ENCODE measurements at regions not wholly inside any gene's neighbourhood (a gene's known extent, or its start where the extent isn't known, plus 50 kb on each side); places are given as distances from the start of the nearest gene placed in this dataset.

DNA sequence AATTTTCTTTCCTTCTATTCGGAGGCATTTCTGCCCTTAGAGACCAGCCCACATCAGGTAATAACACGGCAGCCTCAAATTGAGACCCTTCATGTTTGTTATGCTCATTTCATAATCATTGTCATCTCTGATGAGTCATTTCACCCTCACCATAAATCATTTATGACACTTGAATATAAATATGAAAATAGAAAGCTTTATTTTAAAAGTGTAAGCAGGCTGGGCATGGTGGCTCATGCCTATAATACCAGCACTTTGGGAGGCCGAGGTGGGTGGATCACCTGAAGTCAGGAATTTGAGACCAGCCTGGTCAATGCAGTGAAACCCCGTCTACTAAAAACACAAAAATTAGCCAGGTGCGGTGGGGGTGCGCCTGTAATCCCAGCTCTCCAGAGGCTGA is 57.4 kb upstream of the EGFR start:
- H3K4me1 ChIP-seq (ENCODE audit: control insufficient read depth in 3 of 3, insufficient read depth in 2 of 3, low read depth in 1 of 3, low read length in 2 of 3), result no peaks in the 10 kb centered on the region
- DNase-seq (no peak), FAIRE-seq (no peak)
- WGBS, 3 donors, result 63 to 71% (median 64%) methylated on average over 6 of the region's 6 CpGs
- H3K27me3 ChIP-seq (ENCODE audit: control insufficient read depth in 3 of 3, insufficient read depth in 3 of 3, low read length in 3 of 3), result no peaks in the 10 kb centered on the region
- H3K4me3 ChIP-seq (ENCODE audit: low read depth in 1 of 3, low read length in 3 of 3), result no peak overlapping the region
- H3K36me3 ChIP-seq (ENCODE audit: control insufficient read depth in 3 of 3, insufficient read depth in 2 of 3, low read depth in 1 of 3, low read length in 3 of 3), result no peaks in the 10 kb centered on the region
- H3K27ac ChIP-seq (ENCODE audit: low read depth in 1 of 3, low read length in 2 of 3), result no peak overlapping the region
- H3K9me3 ChIP-seq (ENCODE audit: control insufficient read depth in 2 of 2, insufficient read depth in 1 of 2, low read depth in 1 of 2, low read length in 1 of 2), result peaks cover 0 to 3% of the 10 kb centered on the region in 2 donors

- H3K4me3 ChIP-seq (ENCODE audit: low read depth in 1 of 3, low read length in 3 of 3), result no peak overlapping the region
- no peak for DNase-seq
- H3K27ac ChIP-seq (ENCODE audit: low read depth in 1 of 3, low read length in 2 of 3), result no peak overlapping the region
- H3K27me3 ChIP-seq (ENCODE audit: control insufficient read depth in 3 of 3, insufficient read depth in 3 of 3, low read length in 3 of 3), result no peaks in the 10 kb centered on the region
- FAIRE-seq, result no peak
- WGBS, 3 donors, result 89 to 98% (median 95%) methylated on average over 1 of the region's 1 CpG
- peaks cover 0 to 3% of the 10 kb centered on the region in 2 donors for H3K9me3 ChIP-seq (ENCODE audit: control insufficient read depth in 2 of 2, insufficient read depth in 1 of 2, low read depth in 1 of 2, low read length in 1 of 2)
- H3K4me1 ChIP-seq (ENCODE audit: control insufficient read depth in 3 of 3, insufficient read depth in 2 of 3, low read depth in 1 of 3, low read length in 2 of 3), result no peaks in the 10 kb centered on the region
- no peaks in the 10 kb centered on the region for H3K36me3 ChIP-seq (ENCODE audit: control insufficient read depth in 3 of 3, insufficient read depth in 2 of 3, low read depth in 1 of 3, low read length in 3 of 3)
Measured at GRCh38 chr7:54963155-54963554, 55.7 kb upstream of the EGFR start.

- no peak for FAIRE-seq
- Histone ChIP-seq H3K27me3 (ENCODE audit: control insufficient read depth in 3 of 3, insufficient read depth in 3 of 3, low read length in 3 of 3) (no peaks in the 10 kb centered on the region), H3K4me3 (ENCODE audit: low read depth in 1 of 3, low read length in 3 of 3) (no peak overlapping the region), H3K36me3 (ENCODE audit: control insufficient read depth in 3 of 3, insufficient read depth in 2 of 3, low read depth in 1 of 3, low read length in 3 of 3) (no peaks in the 10 kb centered on the region), H3K4me1 (ENCODE audit: control insufficient read depth in 3 of 3, insufficient read depth in 2 of 3, low read depth in 1 of 3, low read length in 2 of 3) (no peaks in the 10 kb centered on the region), H3K9me3 (ENCODE audit: control insufficient read depth in 2 of 2, insufficient read depth in 1 of 2, low read depth in 1 of 2, low read length in 1 of 2) (peaks cover 0 to 3% of the 10 kb centered on the region in 2 donors), H3K27ac (ENCODE audit: low read depth in 1 of 3, low read length in 2 of 3) (no peak overlapping the region)
- WGBS, 3 donors, result 85 to 97% (median 94%) methylated on average over 1 of the region's 1 CpG
- DNase-seq, result no peak
Measured at GRCh38 chr7:54964136-54964535, 54.7 kb upstream of the EGFR start.

GRCh38 chr7:54967377-54967776 is 51.4 kb upstream of the EGFR start:
- H3K9me3 ChIP-seq (ENCODE audit: control insufficient read depth in 2 of 2, insufficient read depth in 1 of 2, low read depth in 1 of 2, low read length in 1 of 2), result peaks cover 0 to 3% of the 10 kb centered on the region in 2 donors
- DNase-seq (peak in 1 of 2 donors; percentile 44), FAIRE-seq (no peak)
- no peaks in the 10 kb centered on the region for H3K36me3 ChIP-seq (ENCODE audit: control insufficient read depth in 3 of 3, insufficient read depth in 2 of 3, low read depth in 1 of 3, low read length in 3 of 3)
- 76 to 80% (median 77%) methylated on average over 8 of the region's 8 CpGs for WGBS, 3 donors
- peaks cover 0 to 2% (median 0%) of the 10 kb centered on the region in 3 donors for H3K27me3 ChIP-seq (ENCODE audit: control insufficient read depth in 3 of 3, insufficient read depth in 3 of 3, low read length in 3 of 3)
- no peak overlapping the region for H3K27ac ChIP-seq (ENCODE audit: low read depth in 1 of 3, low read length in 2 of 3)
- H3K4me3 ChIP-seq (ENCODE audit: low read depth in 1 of 3, low read length in 3 of 3), result no peak overlapping the region
- H3K4me1 ChIP-seq (ENCODE audit: control insufficient read depth in 3 of 3, insufficient read depth in 2 of 3, low read depth in 1 of 3, low read length in 2 of 3), result no peaks in the 10 kb centered on the region

DNA sequence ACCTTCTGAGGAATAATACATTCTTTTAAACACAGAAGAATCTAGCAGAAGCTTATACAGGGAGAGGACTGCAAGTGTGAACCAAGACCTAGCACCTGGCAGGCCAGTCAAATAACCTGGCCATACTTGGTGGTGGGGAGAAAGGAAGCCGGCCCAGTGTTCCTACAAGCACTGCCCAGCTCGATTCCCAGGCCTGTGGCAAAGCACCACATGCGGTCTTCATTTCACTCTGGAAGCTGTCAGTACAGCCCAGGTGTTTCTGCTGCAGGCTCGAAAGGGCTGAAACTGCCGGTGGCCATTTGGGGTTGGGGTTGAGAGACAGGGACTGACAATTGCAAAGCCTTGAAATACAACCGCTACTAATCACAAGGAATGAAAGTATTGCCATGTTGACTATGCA is 50.8 kb upstream of the EGFR start:
- no peaks in the 10 kb centered on the region for H3K36me3 ChIP-seq (ENCODE audit: control insufficient read depth in 3 of 3, insufficient read depth in 2 of 3, low read depth in 1 of 3, low read length in 3 of 3)
- 86 to 89% (median 87%) methylated on average over 6 of the region's 6 CpGs for WGBS, 3 donors
- no peak overlapping the region for H3K27ac ChIP-seq (ENCODE audit: low read depth in 1 of 3, low read length in 2 of 3)
- DNase-seq (no peak), FAIRE-seq (no peak)
- no peak overlapping the region for H3K4me3 ChIP-seq (ENCODE audit: low read depth in 1 of 3, low read length in 3 of 3)
- H3K4me1 ChIP-seq (ENCODE audit: control insufficient read depth in 3 of 3, insufficient read depth in 2 of 3, low read depth in 1 of 3, low read length in 2 of 3), result no peaks in the 10 kb centered on the region
- H3K27me3 ChIP-seq (ENCODE audit: control insufficient read depth in 3 of 3, insufficient read depth in 3 of 3, low read length in 3 of 3), result peaks cover 0 to 2% (median 0%) of the 10 kb centered on the region in 3 donors
- H3K9me3 ChIP-seq (ENCODE audit: control insufficient read depth in 2 of 2, insufficient read depth in 1 of 2, low read depth in 1 of 2, low read length in 1 of 2), result peaks cover 0 to 3% of the 10 kb centered on the region in 2 donors
